HG03342 (cell line): ENCODE measurements at regions not wholly inside any gene's neighbourhood (a gene's known extent, or its start where the extent isn't known, plus 50 kb on each side); places are given as distances from the start of the nearest gene placed in this dataset.

ENCODE experiments used
- ATAC-seq: cut with Tn5 transposase; IDR thresholded peaks from one replicate; pipeline ENCODE4 v1.9.1; 2021; ENCODE audit warnings: mild to moderate bottlenecking, moderate library complexity; ENCODE audit not compliant: unreplicated experiment

DNA sequence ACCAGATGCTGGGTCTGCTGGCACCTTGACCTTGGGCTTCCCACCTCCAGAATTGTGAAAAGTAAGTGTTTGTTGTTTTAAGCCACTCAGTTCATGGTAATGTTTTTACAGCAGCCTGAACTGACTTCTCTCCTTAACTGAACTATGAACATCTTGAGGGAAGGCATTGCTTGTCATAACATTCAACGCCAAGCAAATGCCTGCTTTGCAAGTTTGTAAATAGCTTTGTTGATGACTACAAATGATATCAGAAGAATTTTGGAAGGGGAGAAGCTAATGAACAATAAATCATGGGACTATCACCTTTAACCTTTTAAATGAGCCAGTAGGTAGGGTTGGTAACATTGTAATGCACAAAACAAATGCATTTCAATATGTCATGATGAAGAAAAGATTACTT, 402.4 kb upstream of the ADARB2 start:
- ATAC-seq: no peak

DNA sequence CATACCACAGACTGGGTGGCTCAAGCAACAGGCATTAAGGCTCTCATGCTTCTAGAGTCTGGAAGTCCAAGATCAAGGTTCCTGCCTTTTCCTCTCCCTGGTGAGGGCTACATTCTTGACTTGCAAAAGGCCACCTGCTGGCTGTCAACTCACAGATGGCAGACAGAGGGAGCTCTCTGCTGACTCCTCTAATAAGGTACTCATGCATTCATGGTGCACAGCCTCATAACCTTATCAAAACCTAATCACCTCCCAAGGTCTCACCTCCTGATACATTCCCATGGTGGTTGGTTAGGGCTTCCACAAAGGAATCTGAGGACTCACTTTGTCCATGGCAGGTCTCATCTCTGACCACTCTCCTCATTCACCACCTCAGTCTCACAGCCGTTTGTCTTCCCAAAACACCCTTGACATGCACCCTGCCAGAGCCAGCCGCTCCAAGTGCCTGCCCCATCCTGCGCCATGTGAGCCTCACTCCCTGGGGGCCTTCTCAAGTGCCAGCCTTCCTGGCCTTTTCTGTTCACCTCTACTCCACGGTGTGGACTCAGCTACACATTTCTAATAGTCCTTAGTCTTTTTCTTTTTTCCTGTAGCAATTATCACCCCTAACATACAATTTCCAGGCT, 400.3 kb upstream of the ADARB2 start:
- no peak for ATAC-seq

DNA sequence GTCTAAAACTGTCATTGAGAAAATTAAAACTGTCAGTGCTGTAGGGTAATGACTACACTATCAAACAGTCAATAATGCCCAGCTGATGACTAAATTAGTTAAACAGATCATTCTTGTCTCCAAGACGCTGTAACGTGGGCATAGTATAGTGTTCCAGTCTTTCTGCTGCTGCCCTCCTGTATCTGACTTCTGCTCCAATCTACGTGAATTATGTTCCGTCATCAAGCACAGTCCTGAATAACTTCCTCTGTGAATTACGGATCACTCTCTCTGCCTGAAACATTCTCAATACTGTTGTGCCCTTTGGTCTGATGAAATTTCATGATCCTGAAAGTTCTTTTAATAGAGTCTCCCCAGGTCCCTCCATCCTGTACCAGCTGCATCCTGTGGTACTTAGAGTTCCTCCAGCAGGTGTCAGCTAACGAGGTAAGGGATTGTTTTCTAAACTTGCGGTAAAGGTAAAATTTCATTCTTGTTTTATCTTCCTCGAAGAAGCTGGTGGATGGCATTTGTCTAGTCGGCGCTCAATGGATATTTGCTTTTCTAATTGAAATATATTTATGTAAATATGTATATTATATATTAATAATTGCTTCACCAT, 393.5 kb upstream of the ADARB2 start:
- no peak for ATAC-seq

DNA sequence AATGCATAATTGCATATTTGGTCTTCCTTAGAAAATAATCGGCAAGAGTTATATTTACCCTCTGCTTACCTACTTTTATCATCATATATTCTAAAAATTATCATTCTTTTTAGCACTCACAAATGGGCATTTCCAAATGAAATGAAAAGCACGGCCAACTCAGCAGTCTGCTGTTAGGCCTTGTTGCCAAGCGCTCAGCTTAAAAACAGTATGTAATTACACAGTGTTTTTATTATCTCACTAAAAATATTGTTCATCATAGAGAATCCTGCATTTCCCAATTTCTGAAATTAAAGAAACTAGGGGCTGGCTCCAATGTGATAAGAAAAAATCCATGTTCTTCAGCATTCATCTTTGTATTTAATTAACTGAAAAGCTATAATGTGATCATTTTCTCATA, 391.7 kb upstream of the ADARB2 start:
- ATAC-seq: no peak

DNA sequence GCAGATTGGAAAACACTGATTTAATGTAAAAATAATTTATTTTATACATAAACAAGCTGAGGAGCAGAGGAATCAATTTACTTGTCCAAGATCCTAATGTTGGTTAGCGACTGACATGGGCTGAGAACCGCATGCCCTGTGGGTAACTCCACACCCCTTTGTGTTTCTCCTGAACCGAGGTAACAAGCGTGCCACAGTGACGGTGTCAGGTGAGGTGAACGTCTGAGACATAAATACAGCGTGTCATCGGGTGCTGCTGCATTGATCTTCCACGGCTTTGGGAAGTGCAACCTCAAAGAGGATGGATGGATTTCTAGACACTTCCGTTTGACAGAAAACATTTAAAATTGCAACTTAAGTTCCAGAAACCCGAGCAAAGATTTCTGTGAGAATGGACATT, 386.8 kb upstream of the ADARB2 start:
- ATAC-seq: no peak

DNA sequence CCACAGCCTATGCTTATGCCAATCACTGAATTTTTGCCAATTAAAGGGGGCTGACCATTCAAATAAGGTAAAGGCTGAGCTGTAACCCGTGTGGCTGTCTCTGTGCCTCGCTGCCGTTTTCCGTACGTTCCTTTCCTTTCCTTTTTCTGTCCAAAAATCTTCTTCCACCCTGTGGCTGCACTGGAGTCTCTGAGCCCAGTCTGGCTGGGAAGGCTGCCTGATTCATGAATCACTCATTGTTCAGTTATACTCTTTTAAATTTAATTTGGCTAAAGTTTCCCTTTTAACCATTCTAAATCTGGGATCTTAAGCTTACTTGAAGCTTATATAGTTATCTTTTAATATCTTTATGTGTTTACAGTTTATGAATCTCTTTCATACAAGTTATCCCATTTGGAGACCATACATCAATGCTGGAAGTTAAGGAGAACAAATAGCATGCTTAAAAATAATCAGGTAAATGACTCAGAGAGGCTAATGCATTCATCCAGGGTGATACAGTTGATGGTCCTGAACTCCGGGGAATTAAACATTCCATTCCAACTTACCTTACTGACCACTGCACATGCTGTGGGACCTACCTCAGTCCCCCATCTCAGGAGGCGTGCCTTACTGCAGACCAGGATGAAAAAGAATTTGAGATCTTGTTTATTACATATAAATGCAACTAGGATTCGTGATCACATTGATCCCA, 385.3 kb upstream of the ADARB2 start:
- ATAC-seq: no peak

DNA sequence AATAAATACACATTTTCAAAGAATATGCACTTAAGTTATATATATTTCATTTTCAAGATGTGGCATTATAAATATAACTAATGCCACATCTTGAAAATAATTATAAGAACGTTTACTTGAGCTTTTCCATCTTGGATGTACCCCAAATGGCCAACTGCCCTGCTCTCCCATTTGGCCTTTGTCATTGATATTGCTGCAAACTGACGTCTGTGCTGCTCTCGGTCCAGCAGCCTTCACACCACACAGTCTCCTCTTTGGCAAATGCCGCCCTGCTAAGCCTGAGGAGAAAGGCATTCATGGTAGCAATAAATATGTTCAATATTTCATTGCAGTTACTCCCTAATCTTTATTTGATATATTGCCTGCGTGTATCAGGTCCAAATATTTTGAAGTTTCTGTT, 384.6 kb upstream of the ADARB2 start:
- no peak for ATAC-seq

DNA sequence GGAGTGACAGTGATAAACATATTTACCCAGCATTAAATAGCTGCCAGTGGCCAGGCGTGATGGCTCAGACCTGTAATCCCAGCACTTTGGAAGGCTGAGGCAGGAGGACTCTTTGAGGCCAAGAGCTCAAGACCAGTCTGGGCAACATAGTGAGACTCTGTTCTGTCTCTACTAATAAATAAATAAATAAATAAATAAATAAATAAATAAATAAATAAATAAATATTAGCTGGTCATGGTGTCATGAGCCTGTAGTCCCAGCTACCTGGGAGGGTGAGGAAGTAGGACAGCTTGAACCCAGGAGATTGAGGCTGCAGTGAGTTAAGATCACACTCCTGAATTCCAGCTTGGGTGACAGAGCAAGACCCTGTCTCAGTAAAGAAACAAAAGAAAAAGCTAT, 384.0 kb upstream of the ADARB2 start:
- no peak for ATAC-seq

DNA sequence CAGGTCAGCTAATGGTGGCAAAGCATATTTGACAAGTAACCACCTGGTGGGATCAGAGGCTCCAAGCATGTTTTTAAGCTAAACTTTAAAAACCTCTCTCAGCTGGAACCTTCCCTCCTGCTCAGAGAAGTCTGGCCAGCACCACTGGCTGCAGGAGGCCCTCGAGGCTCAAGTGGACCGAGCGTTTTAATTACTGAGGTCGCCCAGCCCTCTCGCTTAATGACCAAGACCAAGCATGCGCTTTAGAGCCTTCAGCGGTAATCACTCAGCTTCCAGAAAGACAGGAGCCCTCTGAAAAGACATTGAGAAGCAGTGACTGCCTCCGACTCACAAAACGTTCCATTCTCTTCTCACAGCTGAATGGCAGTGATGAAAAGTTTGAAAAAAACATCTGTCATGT, 383.4 kb upstream of the ADARB2 start:
- ATAC-seq: no peak

DNA sequence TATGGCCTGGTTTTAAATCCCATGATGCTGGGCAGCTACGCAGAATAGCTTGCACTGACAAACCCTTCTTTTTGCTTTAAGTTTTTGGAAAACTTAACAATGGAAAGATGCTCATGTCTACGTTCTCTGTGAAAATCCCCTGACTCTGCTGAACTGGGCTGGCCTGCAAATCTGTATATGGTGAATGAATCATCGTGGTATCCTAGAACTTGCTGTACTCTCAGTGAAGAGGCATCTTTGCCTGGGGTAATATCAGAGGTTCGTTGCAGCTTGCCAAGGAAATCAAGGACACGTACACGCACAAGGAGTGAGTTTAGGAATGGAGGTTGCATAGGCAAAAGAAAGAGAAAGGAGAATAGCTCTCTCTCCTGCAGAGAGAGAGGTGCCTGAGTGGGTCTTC, 382.0 kb upstream of the ADARB2 start:
- no peak for ATAC-seq

DNA sequence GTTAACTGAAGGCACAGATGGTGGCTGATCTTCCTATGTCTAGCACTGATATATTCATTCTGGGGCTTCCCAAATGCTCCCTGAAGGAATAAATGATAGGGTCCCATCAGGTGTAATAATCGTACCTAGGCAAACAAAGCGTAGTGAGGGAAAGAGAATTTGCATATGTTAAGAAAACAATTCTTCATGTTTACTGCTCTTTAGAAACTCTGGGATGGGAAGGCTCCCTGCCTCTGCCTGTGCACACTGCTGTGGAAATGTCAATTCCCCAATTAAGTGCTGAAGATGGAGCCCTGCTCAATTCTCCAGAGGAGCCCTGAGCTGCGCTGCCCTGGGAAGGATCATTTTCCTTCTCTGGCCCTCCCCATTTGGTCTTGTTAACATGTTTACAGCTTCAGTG, 380.9 kb upstream of the ADARB2 start:
- no peak for ATAC-seq

DNA sequence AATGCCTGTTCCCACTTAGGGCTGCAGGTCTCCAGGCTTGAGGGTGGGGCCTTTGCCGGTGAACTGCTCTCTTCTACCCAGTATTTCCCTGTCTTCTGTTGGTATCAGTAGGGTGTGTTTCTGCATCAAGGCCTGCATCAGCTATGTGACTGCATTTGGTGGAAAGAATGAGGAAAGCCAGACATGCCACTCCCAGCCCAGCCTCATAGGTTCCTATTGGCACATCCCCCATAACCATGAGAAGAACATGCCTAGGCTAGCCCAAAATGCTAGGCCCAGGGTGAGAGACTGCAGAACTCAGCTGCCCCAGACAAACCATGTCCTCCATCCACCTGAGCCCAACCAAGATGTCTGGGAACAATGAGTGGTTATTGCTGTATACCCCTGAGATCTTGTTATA, 380.3 kb upstream of the ADARB2 start:
- no peak for ATAC-seq

DNA sequence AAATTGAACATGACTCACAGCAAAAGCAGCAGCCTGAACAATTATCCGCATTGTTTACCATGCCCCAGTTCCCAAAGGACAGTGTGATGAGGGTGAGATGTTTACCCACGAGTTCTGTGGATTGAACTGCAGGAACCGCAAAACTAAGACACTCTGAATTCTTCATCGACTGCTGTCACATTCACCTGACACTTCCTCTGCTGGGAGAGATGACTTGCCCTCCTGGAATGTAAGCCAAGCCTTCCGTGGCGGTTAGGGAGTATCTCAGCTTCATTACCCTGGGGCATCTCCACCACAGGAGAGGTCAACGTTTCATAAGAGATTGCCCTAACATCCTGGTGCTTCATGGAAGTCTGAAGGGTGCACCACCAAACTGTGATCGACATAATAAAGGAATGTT, 374.6 kb upstream of the ADARB2 start:
- no peak for ATAC-seq

DNA sequence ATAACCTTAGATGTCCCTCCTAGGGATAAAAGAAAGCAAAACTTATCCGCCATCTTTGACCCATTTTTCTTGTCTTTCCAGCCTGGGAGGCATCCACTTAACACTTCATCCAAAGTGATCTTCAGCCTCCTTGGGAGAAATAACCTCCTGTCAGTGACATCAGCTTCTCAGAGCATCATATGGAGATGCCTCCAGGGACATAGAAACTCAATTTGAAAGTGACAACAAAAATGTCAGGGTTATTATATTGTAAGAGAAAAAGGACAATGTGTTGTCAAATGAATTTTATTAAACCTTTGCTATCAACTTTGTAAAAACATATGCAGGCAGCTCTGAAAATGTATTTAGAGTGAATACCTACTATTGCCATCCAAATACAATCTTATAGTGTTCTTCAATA, 371.2 kb upstream of the ADARB2 start:
- no peak for ATAC-seq

DNA sequence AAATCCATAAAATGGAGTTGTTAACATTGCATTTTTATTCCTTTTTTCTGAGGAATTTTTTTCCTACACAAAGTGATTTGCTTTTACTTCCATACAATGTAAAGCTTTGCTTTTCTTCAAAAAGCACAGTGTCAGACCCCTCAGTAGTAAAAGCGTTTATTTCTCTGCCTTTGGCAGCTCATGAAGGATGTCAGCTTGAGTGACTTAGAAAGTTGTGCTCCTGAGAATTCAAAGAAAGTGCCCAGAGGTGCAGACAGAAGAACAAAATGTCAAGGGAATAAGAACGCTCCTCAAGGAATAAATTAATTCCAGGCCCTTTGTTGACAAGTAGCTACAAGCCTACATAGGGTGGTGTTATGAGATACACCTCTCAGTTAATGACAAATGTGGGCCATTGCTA, 369.3 kb upstream of the ADARB2 start:
- ATAC-seq: no peak

DNA sequence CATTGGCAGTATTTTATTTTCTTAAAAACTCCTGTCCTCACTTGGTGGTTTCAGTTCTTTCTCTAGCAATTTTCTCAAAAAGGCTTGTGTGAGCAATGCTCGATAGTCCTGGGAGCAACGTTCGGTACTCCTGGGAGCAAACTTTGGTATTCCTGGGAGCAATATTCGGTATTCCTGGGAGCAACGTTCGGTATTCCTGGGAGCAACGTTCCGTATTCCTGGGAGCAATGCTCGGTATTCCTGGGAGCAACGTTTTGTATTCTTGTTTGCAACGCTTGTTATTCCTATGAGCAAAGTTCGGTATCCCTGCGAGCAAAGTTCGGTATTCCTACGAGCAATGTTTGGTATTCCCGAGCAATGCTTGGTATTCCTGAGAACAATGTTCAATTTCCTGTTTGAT, 362.0 kb upstream of the ADARB2 start:
- no peak for ATAC-seq

DNA sequence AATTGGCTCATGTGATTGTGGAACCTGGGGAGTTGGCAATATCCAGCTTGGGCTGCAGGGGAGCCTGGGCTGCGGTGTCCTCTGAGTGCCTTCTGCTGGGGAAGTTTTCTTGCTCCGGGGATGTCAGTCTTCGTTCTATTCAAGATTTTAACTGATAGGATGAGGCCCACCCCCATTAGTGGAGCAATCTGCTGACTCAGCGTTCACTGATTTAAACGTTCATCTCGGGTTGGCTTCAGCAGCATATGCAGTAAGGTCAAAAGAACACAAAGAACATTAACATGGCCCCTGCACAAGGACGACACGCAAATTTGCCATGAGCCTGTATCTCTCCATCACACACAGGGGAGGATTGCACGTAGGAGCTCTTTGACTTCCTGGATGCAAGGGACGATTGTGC, 360.6 kb upstream of the ADARB2 start:
- ATAC-seq: no peak

DNA sequence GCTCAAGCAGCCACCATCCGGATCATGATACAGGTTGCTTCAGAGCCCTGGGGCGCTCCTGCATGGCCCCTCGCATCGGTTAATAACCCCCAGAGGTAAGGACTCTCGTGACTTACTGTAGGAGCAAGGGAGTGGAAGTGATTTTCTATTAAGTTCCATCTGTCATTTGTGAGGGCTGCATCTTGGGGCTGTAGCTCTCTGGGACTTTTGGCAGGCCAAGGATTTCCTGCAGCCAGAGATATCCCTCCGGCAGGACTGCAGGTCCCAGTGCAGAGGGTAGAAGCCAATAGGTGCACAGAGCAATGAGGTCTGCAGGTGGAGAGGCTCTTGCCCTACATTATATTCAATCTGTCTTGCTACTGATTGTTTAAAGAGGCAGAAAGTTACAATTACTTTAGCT, 356.8 kb upstream of the ADARB2 start:
- ATAC-seq: no peak

DNA sequence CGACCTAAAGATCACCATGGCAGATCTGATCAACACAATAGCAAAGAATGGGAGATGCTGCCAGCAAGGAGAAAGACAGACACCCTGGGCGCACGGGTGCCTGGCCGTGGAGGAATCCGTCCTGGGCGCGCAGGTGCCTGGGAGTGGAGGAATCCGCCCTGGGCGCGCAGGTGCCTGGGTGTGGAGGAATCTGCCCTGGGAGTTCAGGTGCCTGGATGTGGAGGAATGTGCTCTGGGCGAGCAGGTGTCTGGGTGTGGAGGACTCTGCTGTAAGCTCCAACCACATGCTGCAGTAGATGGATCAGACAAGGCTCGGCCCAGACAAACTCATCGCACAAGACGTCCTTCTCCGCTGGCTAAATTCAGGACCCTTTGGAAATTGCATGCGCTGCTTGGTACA, 346.3 kb upstream of the ADARB2 start:
- no peak for ATAC-seq

DNA sequence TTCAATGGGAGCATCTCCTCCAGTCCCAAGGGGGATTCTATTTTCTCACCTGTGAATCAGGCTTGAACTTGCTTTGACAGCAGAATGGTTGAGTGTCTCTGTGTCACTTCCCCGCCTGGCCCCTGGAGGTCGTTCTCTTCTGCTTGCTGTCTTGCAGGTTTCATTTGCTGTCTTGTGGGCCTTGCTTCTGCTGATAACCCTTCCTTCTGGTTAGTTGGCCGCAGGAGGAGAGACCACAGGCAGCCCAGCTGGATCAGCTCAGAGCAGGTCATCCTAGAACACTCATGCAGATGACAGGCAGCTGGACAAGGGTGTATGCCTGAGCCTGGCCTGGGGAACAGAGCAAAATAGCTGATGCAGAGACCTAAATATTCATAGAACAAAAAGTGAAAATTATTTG, 344.2 kb upstream of the ADARB2 start:
- ATAC-seq: no peak

DNA sequence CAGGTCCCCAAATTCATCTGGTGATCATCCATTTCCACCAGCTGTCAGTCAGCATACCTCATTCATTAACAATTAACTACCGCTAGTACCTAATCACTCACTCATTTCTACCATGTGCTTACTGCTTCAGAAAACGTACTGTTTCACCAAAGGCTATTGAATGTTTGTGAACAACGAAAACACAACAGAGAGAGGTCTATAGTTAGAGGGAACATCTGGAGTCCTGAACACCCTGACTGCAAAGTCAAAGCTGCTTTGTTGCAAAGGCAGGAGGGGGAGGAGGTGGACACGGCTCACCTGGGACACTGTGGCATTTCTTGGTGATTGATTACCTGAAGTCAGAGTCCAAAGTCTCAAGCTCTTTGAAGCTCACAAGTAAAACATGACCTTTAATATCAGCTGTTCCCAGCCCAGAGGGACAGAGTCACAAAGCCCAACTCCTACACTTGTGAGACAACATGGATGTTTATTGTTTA, 342.3 kb upstream of the ADARB2 start:
- ATAC-seq: no peak

DNA sequence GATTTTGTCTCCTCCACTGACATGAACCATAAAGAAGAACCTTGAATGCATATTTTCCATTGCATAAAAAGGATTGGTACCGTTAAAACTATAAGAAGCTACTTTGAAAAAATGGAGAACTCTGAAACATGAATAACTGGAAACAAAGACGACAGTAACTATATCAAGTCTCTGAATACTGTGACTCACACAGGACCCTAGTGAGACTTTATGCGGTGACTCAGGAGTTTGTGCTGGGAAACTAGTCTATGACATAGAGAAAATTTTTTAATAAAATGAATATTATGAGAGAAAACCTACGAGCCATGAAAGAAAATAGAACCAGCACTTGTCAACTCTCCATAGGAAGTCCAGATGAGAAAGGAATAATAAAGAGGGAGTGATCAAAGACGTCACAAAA, 339.9 kb upstream of the ADARB2 start:
- ATAC-seq: no peak

DNA sequence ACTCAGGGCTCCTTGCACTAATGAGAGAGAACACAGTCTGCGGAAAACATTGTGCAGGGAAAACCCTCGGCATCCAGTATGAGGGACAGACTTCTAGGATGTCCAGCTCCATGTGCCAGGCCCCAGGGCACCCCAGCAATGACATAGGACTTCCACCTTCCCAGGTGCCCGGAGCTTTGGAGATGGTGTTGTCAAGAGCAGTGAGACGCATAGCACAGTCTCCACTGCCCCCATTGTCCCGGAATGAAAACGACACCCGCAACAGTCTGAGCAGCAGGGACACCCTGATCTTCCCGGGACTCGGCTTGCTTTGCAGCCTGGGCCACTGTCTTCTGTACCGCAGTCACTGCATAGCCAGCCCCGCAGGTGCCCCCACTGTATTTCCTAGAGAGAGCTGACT, 339.2 kb upstream of the ADARB2 start:
- ATAC-seq: no peak
